GM12878 (cell line): ENCODE measurements at regions not wholly inside any gene's neighbourhood (a gene's known extent, or its start where the extent isn't known, plus 50 kb on each side); places are given as distances from the start of the nearest gene placed in this dataset.
"Not testable (repeated sequence)": the region's sequence is repeated elsewhere in the genome, so short reads cannot be mapped to it uniquely, and the experiment has no call there.

Source experiments
- ATAC-seq: fragments of 200-7000 bp; cut with Tn5 transposase; 3 replicates; pipeline ENCODE4 v1.9.1; 2020; ENCODE audit warnings: mild to moderate bottlenecking, moderate library complexity
- BruUV-seq: library from RNA; stranded (reverse); fragments of 400-500 nt; replicated peaks from 2 replicates; lab custom pipeline; 2021; lab: Mats Ljungman, UMichigan
- CTCF ChIA-PET: fragments of 300-600 bp; sonication (Branson Sonifier 250); formaldehyde crosslinking; extraction: SDS; loops from one replicate; lab custom pipeline; 2021; ENCODE audit warnings: inconsistent platforms; lab: Yijun Ruan, JAX
- POLR2A ChIA-PET: fragments of 350-600 bp; formaldehyde crosslinking; extraction: SDS; loops from one replicate; lab custom pipeline; 2021; ENCODE audit warnings: inconsistent platforms; lab: Charles Lee
- RAD21 ChIA-PET: fragments of 300-600 bp; sonication (Branson Sonifier 250); formaldehyde crosslinking; loops from one replicate; lab custom pipeline; 2023; ENCODE audit warnings: antibody characterized with exemption; ENCODE audit not compliant: unreplicated experiment; lab: Charles Lee
- SMC1A ChIA-PET: fragments of 300-600 bp; sonication (Branson Sonifier 250); formaldehyde crosslinking; loops from one replicate; lab custom pipeline; 2023; ENCODE audit not compliant: unreplicated experiment, uncharacterized antibody; lab: Charles Lee
- DNase-seq: peaks from one replicate; pipeline ENCODE4 v3.0.0-alpha.2; 2011; ENCODE audit warnings: low read depth, low spot score
- FAIRE-seq: peaks from 3 replicates; lab custom pipeline; 2011; peaks lifted over from hg19 to GRCh38; lab: Jason Lieb, UNC
- H2AFZ ChIP-seq: 2 replicates; pipeline ENCODE4 v1.6.0; 2011; ENCODE audit warnings: low read depth, low read length, control low read depth; ENCODE audit not compliant: control insufficient read depth
- H3K27ac ChIP-seq: 2 replicates; pipeline ENCODE4 v1.5.1; 2011; ENCODE audit warnings: control low read depth; ENCODE audit not compliant: control insufficient read depth, insufficient read depth
- H3K27me3 ChIP-seq, 2 experiments: replicated peaks in 1 of 2; 2 replicates each; pipeline versions ENCODE4 v1.6.0 to v1.6.1; 2011; ENCODE audit warnings: low read length in 1 of 2; ENCODE audit not compliant: control insufficient read depth in 2 of 2, insufficient read depth in 2 of 2
- H3K36me3 ChIP-seq, 2 experiments: 2 replicates each; pipeline ENCODE4 v1.5.1; 2011; ENCODE audit warnings: low read length in 1 of 2; ENCODE audit not compliant: control insufficient read depth in 2 of 2, insufficient read depth in 2 of 2
- H3K4me1 ChIP-seq: 2 replicates; pipeline ENCODE4 v1.6.1; 2011; ENCODE audit warnings: mild to moderate bottlenecking, low read length, moderate library complexity, mixed read lengths; ENCODE audit not compliant: control insufficient read depth, insufficient read depth
- H3K4me2 ChIP-seq: 2 replicates; pipeline ENCODE4 v1.6.0; 2011; ENCODE audit warnings: control low read depth; ENCODE audit not compliant: control insufficient read depth, insufficient read depth
- H3K4me3 ChIP-seq: fragments of 200-600 bp; sonication (generic); 2 replicates; pipeline ENCODE4 v1.5.1; 2016
- H3K79me2 ChIP-seq: 2 replicates; pipeline ENCODE4 v1.6.0; 2011; ENCODE audit warnings: low read length; ENCODE audit not compliant: control insufficient read depth, insufficient read depth
- H3K9ac ChIP-seq: 2 replicates; pipeline ENCODE4 v1.8.0; 2011; ENCODE audit warnings: low read length, control low read depth, mixed read lengths; ENCODE audit not compliant: control insufficient read depth, insufficient read depth
- H3K9me3 ChIP-seq: replicated peaks from 3 replicates; pipeline ENCODE4 v1.5.1; 2011; ENCODE audit warnings: mild to moderate bottlenecking, low read length; ENCODE audit not compliant: control insufficient read depth, insufficient read depth
- H4K20me1 ChIP-seq: 2 replicates; pipeline ENCODE4 v1.6.0; 2011; ENCODE audit not compliant: control insufficient read depth, insufficient read depth
- CHD4 ChIP-seq: fragments of 200-600 bp; sonication (generic); IDR thresholded peaks from 2 replicates; pipeline ENCODE4 v1.6.1; 2016; ENCODE audit warnings: mild to moderate bottlenecking
- ETV6 ChIP-seq, 2 experiments: fragments of 450-650 bp in 1 of 2; IDR thresholded peaks in 1 of 2; conservative IDR thresholded peaks in 1 of 2; 2 replicates each; pipeline ENCODE4 v1.6.1; 2014; ENCODE audit warnings: antibody characterized with exemption in 1 of 2, borderline replicate concordance in 1 of 2, low read depth in 1 of 2, mild to moderate bottlenecking in 1 of 2, moderate library complexity in 1 of 2
- IRF4 ChIP-seq: IDR thresholded peaks from 2 replicates; pipeline ENCODE4 v1.6.1; 2011; ENCODE audit warnings: low read depth, low read length
- POLR2AphosphoS2 ChIP-seq: IDR thresholded peaks from 2 replicates; pipeline ENCODE4 v1.6.1; 2011; ENCODE audit warnings: low read depth, mild to moderate bottlenecking, low read length, improper control_type of control experiment, moderate library complexity
- RFX5 ChIP-seq: IDR thresholded peaks from 2 replicates; pipeline ENCODE4 v1.6.1; 2011; ENCODE audit warnings: low read depth, low read length, improper control_type of control experiment
- YY1 ChIP-seq: IDR thresholded peaks from 2 replicates; pipeline ENCODE4 v1.6.1; 2011; ENCODE audit warnings: low read depth, mild to moderate bottlenecking, low read length
- ZNF217 ChIP-seq: fragments of 450-650 bp; IDR thresholded peaks from 2 replicates; pipeline ENCODE4 v1.6.1; 2017; ENCODE audit warnings: antibody characterized with exemption, mild to moderate bottlenecking
- WGBS: methylation state at CpG from one replicate; pipeline ENCODE4 v1.1.6; 2016; ENCODE audit warnings: low lambda C conversion rate; ENCODE audit not compliant: insufficient replicate concordance, insufficient coverage; ENCODE audit errors: missing lambda C conversion rate; 5-methylcytosine and 5-hydroxymethylcytosine counted together
- in situ Hi-C: fragments of 300-500 bp; cut with MboI; formaldehyde crosslinking; loops from 9 replicates; pipeline ENCODE4 v1.14.3; 2018; ENCODE audit warnings: mixed read lengths
- intact Hi-C: fragments of 100-400 bp; cut with micrococcal nuclease; formaldehyde crosslinking; loops from one replicate; pipeline ENCODE4 v1.14.2; 2022; ENCODE audit not compliant: unreplicated experiment

- in situ Hi-C loops (no loop called here), intact Hi-C loops (no loop called here)
- DNase-seq = no peak
- H3K79me2 ChIP-seq = no peaks in the 10 kb centered on the region
- CTCF ChIA-PET = no interaction called here
- RAD21 ChIA-PET = no interaction called here
- ATAC-seq = no peak
- H3K36me3 ChIP-seq = no peaks in the 10 kb centered on the region
- no peaks in the 10 kb centered on the region for H3K27me3 ChIP-seq
- H3K9me3 ChIP-seq = no peaks in the 10 kb centered on the region
- FAIRE-seq = no peak
- H3K4me1 ChIP-seq = no peaks in the 10 kb centered on the region
- no peak overlapping the region for H3K4me3 ChIP-seq
- POLR2A ChIA-PET = no interaction called here
- no peak overlapping the region for H2AFZ ChIP-seq
- SMC1A ChIA-PET = no interaction called here
- H3K4me2 ChIP-seq = no peak overlapping the region
- TF ChIP-seq ETV6 (conservative IDR thresholded peaks at IDR 0.05 in 1 of 2, IDR thresholded peaks at IDR 0.05 in 1 of 2; ENCODE audit: borderline replicate concordance in 1 of 2, low read depth in 1 of 2) = no peak
- TF ChIP-seq RFX5 = no peak
- TF ChIP-seq POLR2AphosphoS2 = no peak
- TF ChIP-seq YY1 = no peak
- no peak for TF ChIP-seq CHD4
- no peak for TF ChIP-seq ZNF217
- TF ChIP-seq IRF4 = no peak
- H3K27ac ChIP-seq = no peak overlapping the region
- 17% methylated on average over 3 of the region's 3 CpGs for WGBS
- H4K20me1 ChIP-seq = no peaks in the 10 kb centered on the region
- no TSS peak for BruUV-seq
- H3K9ac ChIP-seq = no peak overlapping the region
These were observed 930.7 kb upstream of the HS3ST1 start for GRCh38 chr4:12359420-12359819.

- 0% methylated on average over 2 of the region's 2 CpGs for WGBS
- DNase-seq, FAIRE-seq, H3K4me2 ChIP-seq, H3K4me1 ChIP-seq, in situ Hi-C loops, H3K9ac ChIP-seq, intact Hi-C loops, H3K27me3 ChIP-seq, H3K79me2 ChIP-seq, H3K36me3 ChIP-seq, BruUV-seq, H3K27ac ChIP-seq, H3K9me3 ChIP-seq, SMC1A ChIA-PET, ATAC-seq, H3K4me3 ChIP-seq, H2AFZ ChIP-seq, POLR2A ChIA-PET, RAD21 ChIA-PET, CTCF ChIA-PET, H4K20me1 ChIP-seq: not testable (repeated sequence)
These were observed 904.4 kb upstream of the HS3ST1 start for GRCh38 chr4:12333083-12333482.
